HEK293 (cell line): ENCODE measurements at regions not wholly inside any gene's neighbourhood (a gene's known extent, or its start where the extent isn't known, plus 50 kb on each side); places are given as distances from the start of the nearest gene placed in this dataset.

Source experiments
- HOXC10 ChIP-seq: sonication (generic); formaldehyde crosslinking; IDR thresholded peaks from 2 replicates; pipeline ENCODE4 v1.8.1; 2023; ENCODE audit warnings: mild to moderate bottlenecking, missing genetic modification reagents
- KLF9 ChIP-seq: fragments of 450-650 bp; formaldehyde crosslinking; IDR thresholded peaks from 2 replicates; pipeline ENCODE4 v1.5.1; 2016; ENCODE audit warnings: missing biosample characterization, missing genetic modification characterization, low read depth
- OVOL3 ChIP-seq: fragments of 450-650 bp; formaldehyde crosslinking; IDR thresholded peaks from 2 replicates; pipeline ENCODE4 v1.5.1; 2016; ENCODE audit warnings: missing biosample characterization, missing genetic modification characterization
- ZBTB11 ChIP-seq: fragments of 450-650 bp; formaldehyde crosslinking; conservative IDR thresholded peaks from 2 replicates; pipeline ENCODE4 v1.5.1; 2016; ENCODE audit warnings: low read depth, missing biosample characterization, missing genetic modification characterization
- ZBTB20 ChIP-seq: fragments of 450-650 bp; formaldehyde crosslinking; IDR thresholded peaks from 2 replicates; pipeline ENCODE4 v1.5.1; 2016; ENCODE audit warnings: missing biosample characterization, missing genetic modification characterization
- ZNF202 ChIP-seq: fragments of 450-650 bp; formaldehyde crosslinking; IDR thresholded peaks from 2 replicates; pipeline ENCODE4 v1.5.1; 2016; ENCODE audit warnings: missing biosample characterization, missing genetic modification characterization, borderline replicate concordance
- ZNF239 ChIP-seq: fragments of 450-650 bp; formaldehyde crosslinking; IDR thresholded peaks from 2 replicates; pipeline ENCODE4 v1.5.1; 2016; ENCODE audit warnings: missing biosample characterization, missing genetic modification characterization
- ZNF549 ChIP-seq: fragments of 450-650 bp; IDR thresholded peaks from 2 replicates; pipeline ENCODE4 v1.5.1; 2018; ENCODE audit warnings: missing biosample characterization, missing genetic modification characterization, mild to moderate bottlenecking, inconsistent platforms, moderate library complexity
- ZNF785 ChIP-seq: fragments of 450-650 bp; formaldehyde crosslinking; IDR thresholded peaks from 2 replicates; pipeline ENCODE4 v1.5.1; 2016; ENCODE audit warnings: missing biosample characterization, missing genetic modification characterization
- TF ChIP-seq, protein P1 (sequence below): fragments of 450-650 bp; formaldehyde crosslinking; IDR thresholded peaks from 2 replicates; pipeline ENCODE4 v1.5.1; 2016; ENCODE audit warnings: missing biosample characterization, missing genetic modification characterization
- TF ChIP-seq, protein P2 (sequence below): fragments of 450-650 bp; formaldehyde crosslinking; IDR thresholded peaks from 2 replicates; pipeline ENCODE4; 2016; ENCODE audit warnings: missing biosample characterization, missing genetic modification characterization
- TF ChIP-seq, protein P3 (sequence below): fragments of 450-650 bp; formaldehyde crosslinking; IDR thresholded peaks from 2 replicates; pipeline ENCODE4 v1.5.1; 2016; ENCODE audit warnings: missing biosample characterization, missing genetic modification characterization

DNA sequence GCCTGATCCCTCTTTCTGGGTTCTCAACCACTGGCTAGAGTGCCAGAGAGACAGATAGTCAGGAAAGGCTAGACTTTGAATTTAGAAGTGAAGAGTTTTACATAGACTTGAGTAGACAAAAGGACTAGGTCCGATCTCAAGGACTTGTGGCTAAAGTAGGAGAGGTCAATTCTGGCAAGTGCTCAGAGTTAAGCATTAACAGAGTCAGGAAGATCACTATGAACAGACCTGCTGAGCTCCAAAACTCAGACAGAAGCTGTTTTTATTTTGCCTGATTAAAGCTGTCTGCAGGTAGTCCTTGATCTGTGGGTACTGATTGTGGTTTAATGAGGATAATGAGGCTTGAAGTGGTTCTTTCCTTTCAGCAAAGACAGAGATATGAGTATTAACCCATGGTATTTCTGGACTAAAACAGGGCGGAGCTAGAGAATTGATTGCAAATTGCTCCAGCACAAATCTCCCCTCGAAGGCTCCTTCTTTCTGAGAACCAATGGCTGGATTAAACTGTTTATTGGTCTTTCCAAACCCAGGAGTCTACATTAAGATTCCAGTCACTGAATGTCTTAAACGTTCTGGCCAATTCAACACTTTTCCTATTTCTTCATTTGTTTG is 423.2 kb downstream of the IPMK start:
- TF ChIP-seq ZNF785 (no peak), ZNF549 (tag by site-specific recombination) (no peak), HOXC10 (CRISPR knock-in tag) (no peak), ZNF202 (no peak), ZBTB11 (tag by site-specific recombination) (no peak), ZNF239 (tag by site-specific recombination) (no peak), OVOL3 (tag by site-specific recombination) (no peak), ZBTB20 (tag by site-specific recombination) (no peak), KLF9 (no peak)
- TF ChIP-seq, protein P1, sequence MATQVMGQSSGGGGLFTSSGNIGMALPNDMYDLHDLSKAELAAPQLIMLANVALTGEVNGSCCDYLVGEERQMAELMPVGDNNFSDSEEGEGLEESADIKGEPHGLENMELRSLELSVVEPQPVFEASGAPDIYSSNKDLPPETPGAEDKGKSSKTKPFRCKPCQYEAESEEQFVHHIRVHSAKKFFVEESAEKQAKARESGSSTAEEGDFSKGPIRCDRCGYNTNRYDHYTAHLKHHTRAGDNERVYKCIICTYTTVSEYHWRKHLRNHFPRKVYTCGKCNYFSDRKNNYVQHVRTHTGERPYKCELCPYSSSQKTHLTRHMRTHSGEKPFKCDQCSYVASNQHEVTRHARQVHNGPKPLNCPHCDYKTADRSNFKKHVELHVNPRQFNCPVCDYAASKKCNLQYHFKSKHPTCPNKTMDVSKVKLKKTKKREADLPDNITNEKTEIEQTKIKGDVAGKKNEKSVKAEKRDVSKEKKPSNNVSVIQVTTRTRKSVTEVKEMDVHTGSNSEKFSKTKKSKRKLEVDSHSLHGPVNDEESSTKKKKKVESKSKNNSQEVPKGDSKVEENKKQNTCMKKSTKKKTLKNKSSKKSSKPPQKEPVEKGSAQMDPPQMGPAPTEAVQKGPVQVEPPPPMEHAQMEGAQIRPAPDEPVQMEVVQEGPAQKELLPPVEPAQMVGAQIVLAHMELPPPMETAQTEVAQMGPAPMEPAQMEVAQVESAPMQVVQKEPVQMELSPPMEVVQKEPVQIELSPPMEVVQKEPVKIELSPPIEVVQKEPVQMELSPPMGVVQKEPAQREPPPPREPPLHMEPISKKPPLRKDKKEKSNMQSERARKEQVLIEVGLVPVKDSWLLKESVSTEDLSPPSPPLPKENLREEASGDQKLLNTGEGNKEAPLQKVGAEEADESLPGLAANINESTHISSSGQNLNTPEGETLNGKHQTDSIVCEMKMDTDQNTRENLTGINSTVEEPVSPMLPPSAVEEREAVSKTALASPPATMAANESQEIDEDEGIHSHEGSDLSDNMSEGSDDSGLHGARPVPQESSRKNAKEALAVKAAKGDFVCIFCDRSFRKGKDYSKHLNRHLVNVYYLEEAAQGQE (tag by site-specific recombination): no peak
- TF ChIP-seq, protein P2, sequence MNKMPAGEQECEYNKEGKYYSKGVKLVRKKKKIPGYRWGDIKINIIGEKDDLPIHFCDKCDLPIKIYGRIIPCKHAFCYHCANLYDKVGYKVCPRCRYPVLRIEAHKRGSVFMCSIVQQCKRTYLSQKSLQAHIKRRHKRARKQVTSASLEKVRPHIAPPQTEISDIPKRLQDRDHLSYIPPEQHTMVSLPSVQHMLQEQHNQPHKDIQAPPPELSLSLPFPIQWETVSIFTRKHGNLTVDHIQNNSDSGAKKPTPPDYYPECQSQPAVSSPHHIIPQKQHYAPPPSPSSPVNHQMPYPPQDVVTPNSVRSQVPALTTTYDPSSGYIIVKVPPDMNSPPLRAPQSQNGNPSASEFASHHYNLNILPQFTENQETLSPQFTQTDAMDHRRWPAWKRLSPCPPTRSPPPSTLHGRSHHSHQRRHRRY (tag by site-specific recombination): no peak
- TF ChIP-seq, protein P3, sequence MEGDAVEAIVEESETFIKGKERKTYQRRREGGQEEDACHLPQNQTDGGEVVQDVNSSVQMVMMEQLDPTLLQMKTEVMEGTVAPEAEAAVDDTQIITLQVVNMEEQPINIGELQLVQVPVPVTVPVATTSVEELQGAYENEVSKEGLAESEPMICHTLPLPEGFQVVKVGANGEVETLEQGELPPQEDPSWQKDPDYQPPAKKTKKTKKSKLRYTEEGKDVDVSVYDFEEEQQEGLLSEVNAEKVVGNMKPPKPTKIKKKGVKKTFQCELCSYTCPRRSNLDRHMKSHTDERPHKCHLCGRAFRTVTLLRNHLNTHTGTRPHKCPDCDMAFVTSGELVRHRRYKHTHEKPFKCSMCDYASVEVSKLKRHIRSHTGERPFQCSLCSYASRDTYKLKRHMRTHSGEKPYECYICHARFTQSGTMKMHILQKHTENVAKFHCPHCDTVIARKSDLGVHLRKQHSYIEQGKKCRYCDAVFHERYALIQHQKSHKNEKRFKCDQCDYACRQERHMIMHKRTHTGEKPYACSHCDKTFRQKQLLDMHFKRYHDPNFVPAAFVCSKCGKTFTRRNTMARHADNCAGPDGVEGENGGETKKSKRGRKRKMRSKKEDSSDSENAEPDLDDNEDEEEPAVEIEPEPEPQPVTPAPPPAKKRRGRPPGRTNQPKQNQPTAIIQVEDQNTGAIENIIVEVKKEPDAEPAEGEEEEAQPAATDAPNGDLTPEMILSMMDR (tag by site-specific recombination): no peak
